Fibroblast of lung (primary cell): ENCODE measurements at regions not wholly inside any gene's neighbourhood (a gene's known extent, or its start where the extent isn't known, plus 50 kb on each side); places are given as distances from the start of the nearest gene placed in this dataset.
A peak's percentile ranks its signal among the peaks of the same experiment; 100 is the strongest.

ENCODE experiments used
- DNase-seq, 2 donors: peaks; one replicate each; pipeline versions ENCODE4 v3.0.0 to v3.0.0-alpha.2; 2010; ENCODE audit warnings: low read depth in 2 of 2
- H2AFZ ChIP-seq: 2 replicates; pipeline ENCODE4 v1.5.1; 2012; ENCODE audit warnings: low read length, control low read depth, inconsistent platforms
- H3K27ac ChIP-seq: 2 replicates; pipeline ENCODE4 v1.5.1; 2011; ENCODE audit warnings: low read length, control low read depth; ENCODE audit not compliant: insufficient read depth
- H3K27me3 ChIP-seq: 2 replicates; pipeline ENCODE4 v1.5.1; 2011; ENCODE audit warnings: mild to moderate bottlenecking, low read length; ENCODE audit not compliant: control insufficient read depth, insufficient read depth
- H3K36me3 ChIP-seq: 2 replicates; pipeline ENCODE4 v1.5.1; 2011; ENCODE audit warnings: low read length; ENCODE audit not compliant: control insufficient read depth, insufficient read depth
- H3K4me1 ChIP-seq: 2 replicates; pipeline ENCODE4 v1.5.1; 2011; ENCODE audit warnings: low read length; ENCODE audit not compliant: control insufficient read depth, insufficient read depth; ENCODE audit errors: extremely low read depth
- H3K4me2 ChIP-seq: 2 replicates; pipeline ENCODE4 v1.5.1; 2011; ENCODE audit warnings: low read length, control low read depth; ENCODE audit not compliant: insufficient read depth; ENCODE audit errors: extremely low read depth
- H3K4me3 ChIP-seq, 4 experiments: fragments of 200-600 bp in 1 of 4; sonication (generic) in 1 of 4; replicated peaks in 1 of 4; 2 replicates each; pipeline ENCODE4 v1.5.1; 2011 to 2016; ENCODE audit warnings: low read length in 4 of 4, low read depth in 3 of 4, mild to moderate bottlenecking in 3 of 4, control low read depth in 2 of 4, inconsistent platforms in 1 of 4, mixed read lengths in 1 of 4; ENCODE audit not compliant: insufficient read depth in 1 of 4; ENCODE audit errors: control extremely low read depth in 1 of 4
- H3K79me2 ChIP-seq: 2 replicates; pipeline ENCODE4 v1.5.1; 2012; ENCODE audit warnings: mild to moderate bottlenecking, low read length, inconsistent platforms; ENCODE audit not compliant: control insufficient read depth, insufficient read depth
- H3K9ac ChIP-seq: 2 replicates; pipeline ENCODE4 v1.5.1; 2011; ENCODE audit warnings: mild to moderate bottlenecking, low read length, control low read depth; ENCODE audit not compliant: insufficient read depth
- H3K9me3 ChIP-seq: 2 replicates; pipeline ENCODE4 v1.5.1; 2012; ENCODE audit warnings: low read depth, low read length; ENCODE audit not compliant: control insufficient read depth, insufficient read depth
- H4K20me1 ChIP-seq: 2 replicates; pipeline ENCODE4 v1.5.1; 2011; ENCODE audit warnings: low read length; ENCODE audit not compliant: control insufficient read depth, insufficient read depth; ENCODE audit errors: extremely low read depth
- CTCF ChIP-seq, 2 donors: IDR thresholded peaks in 1 of 2; conservative IDR thresholded peaks in 1 of 2; 1 replicate in 1 of 2; 2 replicates in 1 of 2; pipeline ENCODE4 v1.5.1; 2011 to 2012; ENCODE audit warnings: low read length in 2 of 2, control low read depth in 1 of 2, inconsistent platforms in 1 of 2, low read depth in 1 of 2, mild to moderate bottlenecking in 1 of 2
- EZH2 ChIP-seq: IDR thresholded peaks from 2 replicates; pipeline ENCODE4 v1.5.1; 2012; ENCODE audit warnings: low read length, control low read depth, mild to moderate bottlenecking; ENCODE audit errors: missing control alignments

- no peak overlapping the region for H3K4me2 ChIP-seq
Observed at GRCh38 chr2:176558574-176559140, 289.4 kb downstream of the MTX2 start.

GRCh38 chr2:176560296-176560695 lies 291.1 kb downstream of the MTX2 start:
- Histone ChIP-seq H4K20me1 (no peaks in the 10 kb centered on the region), H3K9ac (no peak overlapping the region), H3K36me3 (no peaks in the 10 kb centered on the region), H3K27me3 (peaks cover 11% of the 10 kb centered on the region), H3K27ac (no peak overlapping the region), H3K4me3 (no peak overlapping the region), H2AFZ (no peak overlapping the region), H3K79me2 (no peaks in the 10 kb centered on the region), H3K4me2 (no peak overlapping the region), H3K4me1 (no peaks in the 10 kb centered on the region), H3K9me3 (no peaks in the 10 kb centered on the region)
- no peak for TF ChIP-seq CTCF (conservative IDR thresholded peaks at IDR 0.05 in 1 of 2, IDR thresholded peaks at IDR 0.05 in 1 of 2; ENCODE audit: low read depth in 1 of 2, low read length in 2 of 2)
- DNase-seq = peak in 1 of 2 donors; percentile 56

More at GRCh38 chr2:176558574-176559140, 289.4 kb downstream of the MTX2 start:
- Histone ChIP-seq H3K9me3 (no peaks in the 10 kb centered on the region), H3K9ac (no peak overlapping the region), H3K79me2 (no peaks in the 10 kb centered on the region), H4K20me1 (no peaks in the 10 kb centered on the region), H3K36me3 (no peaks in the 10 kb centered on the region), H3K4me3 (no peak overlapping the region), H3K27me3 (peaks cover 11% of the 10 kb centered on the region), H2AFZ (no peak overlapping the region), H3K4me1 (no peaks in the 10 kb centered on the region), H3K27ac (no peak overlapping the region)
- TF ChIP-seq EZH2 (no peak), CTCF (conservative IDR thresholded peaks at IDR 0.05 in 1 of 2, IDR thresholded peaks at IDR 0.05 in 1 of 2; ENCODE audit: low read depth in 1 of 2, low read length in 2 of 2) (no peak)
- no peak for DNase-seq

- H3K9ac ChIP-seq = no peak overlapping the region
- TF ChIP-seq CTCF (conservative IDR thresholded peaks at IDR 0.05 in 1 of 2, IDR thresholded peaks at IDR 0.05 in 1 of 2; ENCODE audit: low read depth in 1 of 2, low read length in 2 of 2) (no peak), EZH2 (no peak)
- H3K79me2 ChIP-seq = no peaks in the 10 kb centered on the region
- H3K4me2 ChIP-seq = no peak overlapping the region
- H3K4me3 ChIP-seq = no peak overlapping the region
- H3K36me3 ChIP-seq = no peaks in the 10 kb centered on the region
- no peaks in the 10 kb centered on the region for H3K4me1 ChIP-seq
- peaks cover 5% of the 10 kb centered on the region for H3K27me3 ChIP-seq
- no peaks in the 10 kb centered on the region for H3K9me3 ChIP-seq
- H2AFZ ChIP-seq = no peak overlapping the region
- peak in 1 of 2 donors; percentile 95 for DNase-seq
- H4K20me1 ChIP-seq = no peaks in the 10 kb centered on the region
- no peak overlapping the region for H3K27ac ChIP-seq
Observed at GRCh38 chr2:176561706-176562105, 292.5 kb downstream of the MTX2 start.
